ENCODE measurements at regions not wholly inside any gene's neighbourhood (a gene's known extent, or its start where the extent isn't known, plus 50 kb on each side); places are given as distances from the start of the nearest gene placed in this dataset.

DNA sequence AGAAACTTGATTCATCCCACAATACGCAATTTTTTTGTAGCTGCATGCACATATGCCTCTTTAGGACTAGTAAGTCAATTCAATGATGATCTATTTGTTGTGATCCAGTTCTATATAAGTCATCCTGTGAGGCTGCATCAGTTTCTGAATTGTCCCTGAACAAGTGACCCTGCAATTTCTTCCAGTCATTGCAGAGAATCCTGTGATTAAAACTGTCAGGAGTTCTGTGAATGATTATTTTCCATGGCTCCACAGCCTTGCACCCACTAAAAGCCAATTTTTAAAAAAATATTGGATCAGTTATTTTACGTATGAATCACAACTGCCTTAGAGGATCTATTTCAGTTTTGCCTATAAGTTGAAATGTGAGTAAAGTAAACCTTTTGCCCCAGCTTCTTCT lies 1585.0 kb upstream of the ACVR2A start:
- intact Hi-C loops (cut with micrococcal nuclease), result no loop called here
- ChIA-PET CTCF (no interaction called here), POLR2A (no interaction called here)
- Mint-ChIP-seq H3K4me3 (no peak overlapping the region), H3K27ac (no peak overlapping the region), H3K9me3 (peaks cover 3% of the 10 kb centered on the region), H3K27me3 (no peaks in the 10 kb centered on the region), H3K36me3 (no peaks in the 10 kb centered on the region), H3K4me1 (ENCODE audit: low read depth) (no peaks in the 10 kb centered on the region)
- no peak for DNase-seq

DNA sequence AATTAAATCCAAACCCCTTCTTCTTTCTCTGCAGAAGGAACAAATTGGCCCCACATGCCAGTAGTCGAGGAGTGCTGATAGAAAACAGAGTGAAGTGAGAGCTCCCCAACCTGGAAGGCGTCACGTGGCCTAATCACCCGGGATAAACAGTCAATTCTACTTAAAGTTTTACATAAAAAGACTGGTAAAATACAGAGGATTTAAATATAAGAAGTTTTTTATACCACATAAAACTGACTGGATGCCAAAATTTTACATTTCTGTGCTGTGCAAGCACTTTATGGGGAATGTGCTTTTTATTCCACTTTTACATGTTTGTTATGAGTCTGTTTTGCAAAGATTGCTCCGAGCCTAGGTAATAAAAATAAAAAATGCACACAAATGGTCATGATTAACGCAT lies 1586.8 kb upstream of the ACVR2A start:
- Mint-ChIP-seq H3K36me3 (no peaks in the 10 kb centered on the region), H3K4me1 (ENCODE audit: low read depth) (no peaks in the 10 kb centered on the region), H3K9me3 (no peaks in the 10 kb centered on the region), H3K4me3 (no peak overlapping the region), H3K27ac (no peak overlapping the region), H3K27me3 (no peaks in the 10 kb centered on the region)
- ChIA-PET POLR2A (no interaction called here), CTCF (no interaction called here)
- intact Hi-C loops (cut with micrococcal nuclease), result no loop called here
- DNase-seq, result no peak

DNA sequence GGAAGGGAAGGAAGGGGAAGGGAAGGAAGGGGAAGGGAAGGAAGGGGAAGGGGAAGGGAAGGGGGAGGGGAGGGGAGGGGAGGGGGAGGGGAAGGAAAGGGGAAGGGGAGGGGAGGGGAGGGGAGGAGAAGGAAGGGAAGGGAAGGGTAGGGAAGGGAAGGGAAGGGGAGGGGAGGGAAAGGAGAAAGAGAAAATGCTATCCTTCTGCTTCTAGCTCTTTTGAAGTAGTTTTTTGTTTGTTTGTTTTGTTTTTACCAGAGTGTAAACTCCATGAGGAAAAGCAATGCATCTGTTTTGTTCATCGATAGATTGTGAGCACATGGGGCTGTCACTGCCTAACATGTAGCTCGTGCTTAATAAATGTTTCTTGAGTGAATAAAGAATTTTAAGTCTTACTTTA lies 1592.7 kb upstream of the ACVR2A start:
- no peaks in the 10 kb centered on the region for H3K27me3 Mint-ChIP-seq
- CTCF ChIA-PET, result no interaction called here
- no peaks in the 10 kb centered on the region for H3K36me3 Mint-ChIP-seq
- DNase-seq, result no peak
- no peak overlapping the region for H3K4me3 Mint-ChIP-seq
- POLR2A ChIA-PET, result no interaction called here
- no peaks in the 10 kb centered on the region for H3K4me1 Mint-ChIP-seq (ENCODE audit: low read depth)
- intact Hi-C loops (cut with micrococcal nuclease), result no loop called here
- no peaks in the 10 kb centered on the region for H3K9me3 Mint-ChIP-seq
- H3K27ac Mint-ChIP-seq, result no peak overlapping the region

DNA sequence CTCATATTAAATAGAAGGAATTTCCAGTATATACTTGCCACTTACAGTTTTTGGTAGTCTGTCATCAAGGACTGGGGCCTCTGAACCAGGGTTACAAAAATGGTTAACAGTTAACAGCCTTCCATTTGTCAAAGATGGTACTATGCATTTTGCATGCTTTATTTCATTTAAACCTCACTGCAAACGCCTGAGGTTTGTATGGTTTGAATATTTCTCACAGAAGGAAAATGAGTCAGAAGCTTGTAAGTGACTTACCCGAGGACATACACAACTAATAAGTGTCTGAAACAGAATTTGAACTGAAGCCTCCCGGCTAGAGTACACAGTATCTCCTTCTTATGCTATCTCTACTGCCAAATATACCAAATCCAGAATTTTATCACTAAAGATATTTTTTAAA lies 1593.5 kb upstream of the ACVR2A start:
- Mint-ChIP-seq H3K4me1 (ENCODE audit: low read depth) (no peaks in the 10 kb centered on the region), H3K27me3 (no peaks in the 10 kb centered on the region), H3K4me3 (no peak overlapping the region), H3K27ac (no peak overlapping the region), H3K9me3 (no peaks in the 10 kb centered on the region), H3K36me3 (no peaks in the 10 kb centered on the region)
- intact Hi-C loops (cut with micrococcal nuclease), result no loop called here
- POLR2A ChIA-PET, result no interaction called here
- DNase-seq, result no peak
- CTCF ChIA-PET, result interaction anchor here (0.6 kb wide), 1 partner anchor 1226 kb away, joined by 3 read pairs; no protein-coding TSS in a partner anchor

DNA sequence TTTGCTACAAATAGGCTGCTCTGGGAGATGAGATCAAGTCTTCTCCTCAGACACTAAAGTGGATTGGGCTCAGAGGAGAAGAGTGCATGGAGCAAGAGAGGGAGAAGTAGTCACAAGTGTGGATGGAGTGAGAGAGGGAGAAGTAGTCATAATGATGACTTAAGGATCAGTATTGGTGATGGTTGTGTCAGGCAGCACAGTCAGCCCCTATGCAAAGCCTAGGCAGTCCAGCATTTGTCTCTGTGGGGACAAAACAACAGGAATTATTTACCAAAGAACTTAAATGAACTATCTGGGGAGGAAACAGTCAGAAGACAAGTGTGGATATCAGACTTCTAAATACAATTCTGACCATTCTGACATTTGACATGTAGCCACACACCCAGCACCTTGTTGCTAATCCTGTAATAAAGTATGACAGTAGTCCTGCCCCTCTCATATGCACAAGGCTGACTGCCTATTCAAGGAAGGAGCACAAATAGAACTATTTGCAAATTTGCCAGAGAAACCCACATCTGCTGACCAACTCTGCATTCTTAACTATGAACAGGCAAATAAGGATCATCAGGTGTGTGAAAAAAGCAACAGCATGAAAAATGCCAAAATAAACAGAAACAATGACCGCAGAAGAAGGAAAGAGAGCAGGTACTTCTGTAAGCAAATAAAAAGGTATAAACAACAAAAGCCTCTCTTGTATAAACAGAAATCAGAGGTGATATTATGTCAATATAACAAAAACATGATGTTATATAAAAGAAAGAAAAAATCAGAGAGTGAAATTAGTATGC lies 1597.9 kb upstream of the ACVR2A start:
- ChIA-PET POLR2A (no interaction called here), CTCF (no interaction called here)

DNA sequence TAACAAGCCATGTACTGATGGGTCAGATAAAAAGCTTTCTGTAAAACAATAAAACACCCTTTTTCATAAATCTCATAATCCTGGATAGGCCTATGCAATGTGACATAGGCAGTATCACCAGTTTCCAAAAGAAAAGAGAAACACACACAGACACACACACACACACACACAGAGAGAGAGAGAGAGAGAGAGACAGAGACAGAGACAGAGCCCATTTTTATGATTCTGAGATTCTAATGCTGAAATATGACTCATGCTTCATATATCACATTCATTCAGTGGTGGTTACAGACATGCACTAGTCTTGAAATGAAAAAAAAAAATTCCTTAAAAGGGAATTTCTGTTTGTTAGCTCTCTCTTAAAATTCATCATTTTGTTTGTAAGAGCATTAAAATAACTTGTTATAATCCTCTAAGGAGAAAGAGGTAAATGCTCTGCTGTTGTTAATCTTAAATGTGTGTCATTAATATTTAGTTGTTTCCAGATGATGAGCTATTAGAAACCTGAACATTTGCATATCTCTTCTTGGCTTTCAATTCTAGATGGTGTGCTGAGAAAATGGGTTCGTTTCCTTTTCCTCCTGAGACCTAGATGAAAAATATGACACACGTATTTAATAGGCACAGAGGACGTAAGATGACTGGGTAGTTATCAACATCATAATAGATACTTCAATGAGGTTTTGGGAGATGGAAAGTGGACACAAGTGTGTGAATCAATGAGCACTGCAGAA lies 1598.7 kb upstream of the ACVR2A start:
- no peaks in the 10 kb centered on the region for H3K4me1 Mint-ChIP-seq (ENCODE audit: low read depth)
- H3K27ac Mint-ChIP-seq, result no peak overlapping the region
- no peaks in the 10 kb centered on the region for H3K36me3 Mint-ChIP-seq
- no peaks in the 10 kb centered on the region for H3K9me3 Mint-ChIP-seq
- intact Hi-C loops (cut with micrococcal nuclease), result no loop called here
- POLR2A ChIA-PET, result no interaction called here
- no peak overlapping the region for H3K4me3 Mint-ChIP-seq
- no peaks in the 10 kb centered on the region for H3K27me3 Mint-ChIP-seq
- DNase-seq, result no peak
- CTCF ChIA-PET, result no interaction called here

More for the DNA sequence above, 1597.9 kb upstream of the ACVR2A start:
- Mint-ChIP-seq H3K27me3 (no peaks in the 10 kb centered on the region), H3K4me3 (no peak overlapping the region), H3K36me3 (no peaks in the 10 kb centered on the region), H3K27ac (no peak overlapping the region), H3K9me3 (no peaks in the 10 kb centered on the region), H3K4me1 (ENCODE audit: low read depth) (no peaks in the 10 kb centered on the region)
- no peak for DNase-seq
- intact Hi-C loops (cut with micrococcal nuclease), result no loop called here

DNA sequence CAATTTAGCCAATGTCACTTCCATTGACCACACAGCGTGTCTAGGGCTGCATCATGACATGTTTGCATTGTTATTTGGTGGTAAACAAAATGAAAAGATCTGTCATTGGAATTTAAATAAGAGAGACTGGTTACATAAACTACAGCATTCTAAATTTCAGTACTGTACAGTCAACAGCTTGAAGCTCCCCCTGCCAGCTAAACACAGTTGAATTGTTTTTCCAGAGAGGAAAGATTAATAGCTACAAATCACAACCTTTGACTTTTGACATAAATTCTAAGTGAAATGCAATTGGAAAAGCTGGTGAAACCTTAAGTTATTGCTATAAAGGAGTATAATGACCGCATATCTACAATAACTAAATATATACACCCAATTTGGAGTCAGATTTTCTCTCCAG lies 1600.0 kb upstream of the ACVR2A start:
- intact Hi-C loops (cut with micrococcal nuclease), result no loop called here
- H3K4me1 Mint-ChIP-seq (ENCODE audit: low read depth), result no peaks in the 10 kb centered on the region
- no peak overlapping the region for H3K4me3 Mint-ChIP-seq
- ChIA-PET CTCF (no interaction called here), POLR2A (no interaction called here)
- no peaks in the 10 kb centered on the region for H3K27me3 Mint-ChIP-seq
- no peaks in the 10 kb centered on the region for H3K36me3 Mint-ChIP-seq
- DNase-seq, result no peak
- no peak overlapping the region for H3K27ac Mint-ChIP-seq
- H3K9me3 Mint-ChIP-seq, result no peaks in the 10 kb centered on the region

DNA sequence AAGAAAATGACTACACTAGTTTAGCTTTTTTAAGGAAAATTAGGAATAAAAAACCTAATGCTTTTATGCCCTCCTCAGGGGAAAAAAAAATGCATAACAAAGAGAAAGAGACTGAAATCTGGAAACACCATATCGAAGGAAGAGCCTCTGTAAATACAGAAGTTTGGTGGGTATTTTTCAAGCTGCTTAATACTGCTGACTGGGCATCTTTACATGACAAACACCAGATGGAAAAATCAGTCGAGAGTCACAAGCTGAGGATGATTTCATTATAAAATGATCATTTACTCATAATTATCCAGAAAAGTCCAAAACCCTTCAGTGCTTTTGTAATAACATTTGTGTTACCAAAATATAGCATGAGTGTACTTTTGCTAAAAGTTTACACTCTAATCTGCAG lies 1600.7 kb upstream of the ACVR2A start:
- no peak for DNase-seq
- intact Hi-C loops (cut with micrococcal nuclease), result no loop called here
- no peaks in the 10 kb centered on the region for H3K9me3 Mint-ChIP-seq
- no peaks in the 10 kb centered on the region for H3K36me3 Mint-ChIP-seq
- no peak overlapping the region for H3K27ac Mint-ChIP-seq
- no peak overlapping the region for H3K4me3 Mint-ChIP-seq
- ChIA-PET CTCF (no interaction called here), POLR2A (no interaction called here)
- no peaks in the 10 kb centered on the region for H3K27me3 Mint-ChIP-seq
- H3K4me1 Mint-ChIP-seq (ENCODE audit: low read depth), result no peaks in the 10 kb centered on the region

DNA sequence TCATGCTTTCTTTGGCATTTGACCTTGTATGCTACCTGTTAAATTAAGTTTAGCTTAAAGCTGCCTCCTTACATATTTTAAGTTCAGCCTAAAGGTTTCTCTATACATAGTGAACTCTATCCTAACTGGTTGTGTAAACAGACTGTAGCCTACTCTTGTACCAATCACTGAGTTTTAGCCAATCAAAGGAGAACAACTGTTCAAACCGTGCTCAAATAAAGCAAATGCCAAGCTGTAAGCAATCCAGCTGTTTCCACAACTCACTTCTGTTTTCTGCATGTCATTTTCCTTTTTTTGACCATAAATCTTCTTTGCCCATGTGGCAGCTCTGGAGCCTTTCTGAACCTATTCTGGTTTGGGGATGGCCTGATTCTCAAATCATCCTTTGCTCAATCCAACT lies 1603.8 kb upstream of the ACVR2A start:
- no peak overlapping the region for H3K4me3 Mint-ChIP-seq
- no peaks in the 10 kb centered on the region for H3K4me1 Mint-ChIP-seq (ENCODE audit: low read depth)
- no peak for DNase-seq
- ChIA-PET POLR2A (no interaction called here), CTCF (no interaction called here)
- no peaks in the 10 kb centered on the region for H3K27me3 Mint-ChIP-seq
- intact Hi-C loops (cut with micrococcal nuclease), result no loop called here
- H3K9me3 Mint-ChIP-seq, result no peaks in the 10 kb centered on the region
- H3K27ac Mint-ChIP-seq, result no peak overlapping the region
- H3K36me3 Mint-ChIP-seq, result no peaks in the 10 kb centered on the region

DNA sequence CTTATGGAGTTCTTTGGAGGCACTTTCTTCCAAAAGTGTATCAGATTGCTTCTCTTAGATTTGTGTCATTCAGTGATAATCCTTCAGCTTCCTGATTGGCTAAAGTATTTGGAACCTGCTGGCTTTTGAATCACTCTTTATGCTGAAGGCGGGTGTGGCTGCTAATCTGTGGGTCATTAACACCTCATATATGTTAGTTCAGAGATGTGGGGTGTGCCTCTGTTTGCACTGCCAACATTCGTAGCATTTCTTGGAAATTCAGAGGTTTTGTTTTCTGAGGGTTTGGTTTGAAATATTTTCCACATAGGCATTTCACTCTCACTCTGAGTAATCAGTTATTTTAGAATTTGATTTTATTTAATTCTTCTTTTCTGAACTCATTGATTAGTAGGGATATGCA lies 1604.4 kb upstream of the ACVR2A start:
- ChIA-PET CTCF (no interaction called here), POLR2A (no interaction called here)
- Mint-ChIP-seq H3K9me3 (no peaks in the 10 kb centered on the region), H3K4me3 (no peak overlapping the region), H3K4me1 (ENCODE audit: low read depth) (no peaks in the 10 kb centered on the region), H3K27me3 (no peaks in the 10 kb centered on the region), H3K27ac (no peak overlapping the region), H3K36me3 (no peaks in the 10 kb centered on the region)
- intact Hi-C loops (cut with micrococcal nuclease), result no loop called here
- DNase-seq, result no peak

DNA sequence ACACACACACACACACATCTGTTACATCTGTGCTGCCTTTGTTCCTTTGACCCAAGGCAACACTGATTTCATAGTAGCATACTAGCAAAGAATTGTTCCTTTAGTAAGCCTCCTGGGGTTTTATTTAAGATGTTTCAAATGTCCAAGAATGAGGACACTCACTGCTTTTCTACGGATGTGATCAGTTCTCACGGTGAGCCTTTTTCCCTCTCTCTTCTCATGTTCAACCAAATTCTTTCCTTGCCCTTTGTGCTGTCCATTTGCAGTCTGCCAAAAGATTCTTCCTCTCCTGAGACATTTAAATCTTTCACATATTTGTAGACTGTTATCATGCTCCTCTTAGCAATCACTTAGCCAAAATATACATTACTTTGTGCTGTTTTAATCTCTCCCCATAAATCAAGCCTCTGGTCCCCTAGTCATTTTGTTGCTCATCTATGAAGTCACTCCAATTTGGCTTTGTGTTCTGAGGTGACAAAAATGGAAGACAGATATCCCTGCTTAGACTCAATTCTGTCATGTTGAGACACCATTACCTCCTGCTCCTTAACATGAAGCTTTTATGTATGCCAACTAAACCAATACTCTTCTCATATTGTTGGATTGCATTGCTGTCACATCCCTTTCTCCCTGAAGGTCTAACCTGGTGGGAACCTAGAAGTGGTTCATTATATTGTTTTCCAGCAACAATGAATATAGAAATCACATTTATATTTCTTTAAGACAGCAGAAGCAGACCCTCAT lies 1605.3 kb upstream of the ACVR2A start:
- Mint-ChIP-seq H3K27ac (no peak overlapping the region), H3K36me3 (no peaks in the 10 kb centered on the region), H3K4me1 (ENCODE audit: low read depth) (no peaks in the 10 kb centered on the region), H3K27me3 (no peaks in the 10 kb centered on the region), H3K9me3 (no peaks in the 10 kb centered on the region), H3K4me3 (no peak overlapping the region)
- CTCF ChIA-PET, result no interaction called here
- POLR2A ChIA-PET, result no interaction called here
- intact Hi-C loops (cut with micrococcal nuclease), result no loop called here
- DNase-seq, result no peak

DNA sequence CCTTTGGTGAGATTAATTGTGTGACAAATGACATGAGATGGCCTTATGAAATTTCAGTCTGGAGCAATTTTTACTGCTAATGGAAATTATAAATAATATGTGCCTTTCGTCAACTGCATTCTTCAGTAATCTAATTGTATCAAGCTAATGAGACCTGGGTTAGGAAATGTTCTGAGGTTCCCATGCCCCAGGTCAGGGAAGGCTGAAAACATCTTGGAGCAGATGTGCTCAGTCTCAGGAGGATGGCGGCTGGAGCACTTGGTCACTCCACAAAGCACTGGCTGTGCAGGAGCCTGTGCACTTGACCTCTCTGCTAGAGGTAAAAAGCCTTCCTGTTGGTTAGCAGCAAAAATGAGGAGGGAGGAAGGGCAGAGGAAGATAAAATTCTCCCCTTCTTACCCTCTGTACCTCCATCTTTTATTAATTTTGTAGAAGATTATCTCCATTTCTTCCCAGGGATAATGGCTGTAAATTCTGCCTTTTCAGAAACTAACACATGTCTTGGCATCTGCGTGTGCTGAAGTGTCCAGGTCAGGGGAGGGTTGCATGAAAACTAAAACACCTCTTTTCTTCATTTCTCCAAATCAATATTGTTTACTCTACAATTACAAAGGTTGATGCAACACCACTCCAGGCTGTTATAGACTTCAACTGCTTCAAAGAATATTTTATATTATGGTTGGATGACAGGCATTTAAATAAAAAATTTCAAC lies 1606.4 kb upstream of the ACVR2A start:
- H3K9me3 Mint-ChIP-seq, result no peaks in the 10 kb centered on the region
- no peak overlapping the region for H3K4me3 Mint-ChIP-seq
- CTCF ChIA-PET, result no interaction called here
- intact Hi-C loops (cut with micrococcal nuclease), result no loop called here
- no peak overlapping the region for H3K27ac Mint-ChIP-seq
- no peak for DNase-seq
- H3K27me3 Mint-ChIP-seq, result no peaks in the 10 kb centered on the region
- POLR2A ChIA-PET, result no interaction called here
- H3K36me3 Mint-ChIP-seq, result no peaks in the 10 kb centered on the region
- no peaks in the 10 kb centered on the region for H3K4me1 Mint-ChIP-seq (ENCODE audit: low read depth)
